B cell (primary cell): ENCODE measurements at regions not wholly inside any gene's neighbourhood (a gene's known extent, or its start where the extent isn't known, plus 50 kb on each side); places are given as distances from the start of the nearest gene placed in this dataset.

ENCODE experiments used
- ATAC-seq: fragments of 200-7000 bp; cut with Tn5 transposase; one replicate; pipeline ENCODE4 v1.10.0; 2021; ENCODE audit warnings: low read depth, mild to moderate bottlenecking, moderate number of reproducible peaks, moderate library complexity
- CTCF ChIA-PET: fragments of 350-600 bp; sonication (Branson Sonifier 250); formaldehyde crosslinking; loops from one replicate; lab custom pipeline; 2021; ENCODE audit warnings: antibody characterized with exemption, inconsistent platforms; lab: Charles Lee
- POLR2A ChIA-PET: fragments of 350-600 bp; sonication (Branson Sonifier 250); formaldehyde crosslinking; loops from one replicate; lab custom pipeline; 2021; ENCODE audit warnings: antibody characterized with exemption; lab: Charles Lee
- DNase-seq: peaks from one replicate; pipeline ENCODE4 v3.0.0; 2013
- H2AFZ ChIP-seq: 2 replicates; pipeline ENCODE4 v1.6.1; 2012; ENCODE audit warnings: mild to moderate bottlenecking, low read depth, low read length; ENCODE audit not compliant: insufficient read depth, poor library complexity, severe bottlenecking
- H3K27ac ChIP-seq, 2 donors: 1 replicate in 1 of 2; 2 replicates in 1 of 2; pipeline ENCODE4 v1.5.1; 2012 to 2013; ENCODE audit warnings: low read length in 2 of 2, mild to moderate bottlenecking in 2 of 2, moderate library complexity in 1 of 2
- H3K27me3 ChIP-seq, 4 experiments: fragments of 200-600 bp in 1 of 4; sonication (generic) in 1 of 4; replicated peaks in 1 of 4; 1 replicate in 2 of 4; 2 replicates in 2 of 4; pipeline versions ENCODE4 v1.6.1 to v1.7.0; 2013 to 2016; ENCODE audit warnings: low read length in 3 of 4, mild to moderate bottlenecking in 2 of 4, mixed read lengths in 1 of 4, moderate library complexity in 1 of 4; ENCODE audit not compliant: insufficient read depth in 4 of 4, control insufficient read depth in 3 of 4; ENCODE audit errors: control extremely low read depth in 1 of 4
- H3K36me3 ChIP-seq, 2 experiments: replicated peaks in 1 of 2; 1 replicate in 1 of 2; 2 replicates in 1 of 2; pipeline versions ENCODE4 v1.6.1 to v1.7.1; 2013; ENCODE audit warnings: low read length in 1 of 2; ENCODE audit not compliant: insufficient read depth in 2 of 2, control insufficient read depth in 1 of 2; ENCODE audit errors: control extremely low read depth in 1 of 2, extremely low read depth in 1 of 2
- H3K4me1 ChIP-seq, 2 donors: fragments of 200-600 bp in 1 of 2; sonication (generic) in 1 of 2; 1 replicate in 1 of 2; 2 replicates in 1 of 2; pipeline versions ENCODE4 v1.5.1 to v1.6.1; 2013 to 2017; ENCODE audit warnings: low read length in 2 of 2; ENCODE audit not compliant: control insufficient read depth in 2 of 2, insufficient read depth in 2 of 2
- H3K4me2 ChIP-seq: replicated peaks from 2 replicates; pipeline ENCODE3; 2012; ENCODE audit warnings: mild to moderate bottlenecking, low read depth, low read length; ENCODE audit not compliant: poor library complexity, severe bottlenecking
- H3K4me3 ChIP-seq, 5 experiments: fragments of 200-600 bp in 1 of 5; sonication (generic) in 1 of 5; 1 replicate in 3 of 5; 2 replicates in 2 of 5; pipeline versions ENCODE4 v1.5.1 to v1.7.0; 2011 to 2016; ENCODE audit warnings: low read length in 4 of 5, mild to moderate bottlenecking in 4 of 5, low read depth in 2 of 5, control low read depth in 1 of 5, moderate library complexity in 1 of 5; ENCODE audit not compliant: insufficient read depth in 1 of 5; ENCODE audit errors: control extremely low read depth in 1 of 5, extremely low read depth in 1 of 5
- H3K79me2 ChIP-seq: fragments of 200-600 bp; sonication (generic); one replicate; pipeline ENCODE4 v1.6.0; 2016; ENCODE audit warnings: low read length; ENCODE audit not compliant: control insufficient read depth, insufficient read depth
- H3K9ac ChIP-seq: fragments of 200-600 bp; sonication (generic); 2 replicates; pipeline ENCODE4 v1.6.1; 2017; ENCODE audit warnings: mild to moderate bottlenecking, low read length, moderate library complexity
- H3K9me3 ChIP-seq, 3 donors: one replicate each; pipeline versions ENCODE4 v1.6.1 to v1.7.1; 2013; ENCODE audit warnings: low read length in 2 of 3; ENCODE audit not compliant: control insufficient read depth in 2 of 3, insufficient read depth in 1 of 3; ENCODE audit errors: control extremely low read depth in 1 of 3
- H4K20me1 ChIP-seq: 2 replicates; pipeline ENCODE4 v1.6.0; 2012; ENCODE audit warnings: mild to moderate bottlenecking, low read length; ENCODE audit not compliant: insufficient read depth, control insufficient read depth, poor library complexity, severe bottlenecking
- H3K27ac Mint-ChIP-seq: one replicate; pipeline ENCODE4 v1.8.0; 2021; ENCODE audit warnings: mixed read lengths
- H3K27me3 Mint-ChIP-seq: one replicate; pipeline ENCODE4 v1.8.0; 2021; ENCODE audit warnings: mixed read lengths
- H3K4me1 Mint-ChIP-seq: one replicate; pipeline ENCODE4 v1.8.0; 2021; ENCODE audit warnings: mixed read lengths
- H3K4me3 Mint-ChIP-seq: one replicate; pipeline ENCODE4 v1.8.0; 2021; ENCODE audit warnings: mixed read lengths
- H3K9me3 Mint-ChIP-seq: one replicate; pipeline ENCODE4 v1.8.0; 2022; ENCODE audit warnings: mixed read lengths; ENCODE audit not compliant: insufficient read depth
- EZH2 ChIP-seq: IDR thresholded peaks from 2 replicates; pipeline ENCODE4 v1.6.1; 2012; ENCODE audit warnings: borderline replicate concordance, low read depth, mild to moderate bottlenecking, moderate library complexity, low read length; ENCODE audit not compliant: insufficient read depth, poor library complexity, severe bottlenecking
- WGBS: methylation state at CpG from one replicate; pipeline ENCODE4 v1.1.5; 2013; ENCODE audit warnings: missing lambda C conversion rate; ENCODE audit not compliant: insufficient coverage; 5-methylcytosine and 5-hydroxymethylcytosine counted together
- intact Hi-C: fragments of 100-400 bp; cut with micrococcal nuclease; formaldehyde crosslinking; loops from one replicate; pipeline ENCODE4 v1.10.0; 2022
- TF ChIP-seq, protein P1 (sequence below): fragments of 200-600 bp; IDR thresholded peaks from one replicate; pipeline ENCODE4 v1.8.0; 2022; ENCODE audit warnings: antibody characterized with exemption, mild to moderate bottlenecking

DNA sequence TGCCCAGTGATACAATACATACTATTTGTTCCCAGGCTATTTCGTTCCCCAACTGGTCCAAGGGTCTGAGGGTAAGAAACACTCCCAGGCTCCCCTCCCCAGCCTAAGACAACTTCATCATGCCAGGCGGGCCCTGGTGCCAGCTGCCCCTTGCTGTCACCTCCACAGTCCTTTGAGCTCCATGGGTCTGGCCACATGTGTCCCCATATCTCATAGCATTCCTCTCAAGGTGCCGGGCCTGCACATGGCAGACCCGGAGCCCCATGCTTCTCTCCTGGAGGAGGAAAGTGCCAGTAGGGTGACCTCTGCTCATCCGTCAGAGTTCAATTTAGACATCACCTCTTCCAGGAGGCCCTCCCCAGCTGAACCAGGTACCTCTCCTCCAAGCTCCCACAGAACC, 120.5 kb downstream of the C5orf15 start:
- H3K36me3 ChIP-seq: no peaks in the 10 kb centered on the region
- Mint-ChIP-seq H3K27ac (no peak overlapping the region), H3K4me1 (peaks cover 33% of the 10 kb centered on the region), H3K27me3 (no peaks in the 10 kb centered on the region), H3K9me3 (no peaks in the 10 kb centered on the region), H3K4me3 (peak overlapping the region; percentile 61)
- no peak for TF ChIP-seq EZH2
- TF ChIP-seq, protein P1, sequence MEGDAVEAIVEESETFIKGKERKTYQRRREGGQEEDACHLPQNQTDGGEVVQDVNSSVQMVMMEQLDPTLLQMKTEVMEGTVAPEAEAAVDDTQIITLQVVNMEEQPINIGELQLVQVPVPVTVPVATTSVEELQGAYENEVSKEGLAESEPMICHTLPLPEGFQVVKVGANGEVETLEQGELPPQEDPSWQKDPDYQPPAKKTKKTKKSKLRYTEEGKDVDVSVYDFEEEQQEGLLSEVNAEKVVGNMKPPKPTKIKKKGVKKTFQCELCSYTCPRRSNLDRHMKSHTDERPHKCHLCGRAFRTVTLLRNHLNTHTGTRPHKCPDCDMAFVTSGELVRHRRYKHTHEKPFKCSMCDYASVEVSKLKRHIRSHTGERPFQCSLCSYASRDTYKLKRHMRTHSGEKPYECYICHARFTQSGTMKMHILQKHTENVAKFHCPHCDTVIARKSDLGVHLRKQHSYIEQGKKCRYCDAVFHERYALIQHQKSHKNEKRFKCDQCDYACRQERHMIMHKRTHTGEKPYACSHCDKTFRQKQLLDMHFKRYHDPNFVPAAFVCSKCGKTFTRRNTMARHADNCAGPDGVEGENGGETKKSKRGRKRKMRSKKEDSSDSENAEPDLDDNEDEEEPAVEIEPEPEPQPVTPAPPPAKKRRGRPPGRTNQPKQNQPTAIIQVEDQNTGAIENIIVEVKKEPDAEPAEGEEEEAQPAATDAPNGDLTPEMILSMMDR: no peak
- CTCF ChIA-PET: interaction anchor here (4.4 kb wide), 1 partner anchor 22 kb away, joined by 16 read pairs; no protein-coding TSS in a partner anchor
- no peak overlapping the region for H3K4me3 ChIP-seq
- H2AFZ ChIP-seq: no peak overlapping the region
- H3K4me2 ChIP-seq: peak overlapping the region; percentile 65
- no peaks in the 10 kb centered on the region for H4K20me1 ChIP-seq
- H3K79me2 ChIP-seq: no peaks in the 10 kb centered on the region
- no peak for DNase-seq
- intact Hi-C loops: no loop called here
- WGBS: 92% methylated on average over 3 of the region's 5 CpGs
- no peaks in the 10 kb centered on the region for H3K27me3 ChIP-seq
- POLR2A ChIA-PET: no interaction called here
- no peak overlapping the region for H3K9ac ChIP-seq
- H3K4me1 ChIP-seq: peaks cover 43 to 45% of the 10 kb centered on the region in 2 donors
- no peaks in the 10 kb centered on the region for H3K9me3 ChIP-seq
- no peak for ATAC-seq
- no peak overlapping the region for H3K27ac ChIP-seq

DNA sequence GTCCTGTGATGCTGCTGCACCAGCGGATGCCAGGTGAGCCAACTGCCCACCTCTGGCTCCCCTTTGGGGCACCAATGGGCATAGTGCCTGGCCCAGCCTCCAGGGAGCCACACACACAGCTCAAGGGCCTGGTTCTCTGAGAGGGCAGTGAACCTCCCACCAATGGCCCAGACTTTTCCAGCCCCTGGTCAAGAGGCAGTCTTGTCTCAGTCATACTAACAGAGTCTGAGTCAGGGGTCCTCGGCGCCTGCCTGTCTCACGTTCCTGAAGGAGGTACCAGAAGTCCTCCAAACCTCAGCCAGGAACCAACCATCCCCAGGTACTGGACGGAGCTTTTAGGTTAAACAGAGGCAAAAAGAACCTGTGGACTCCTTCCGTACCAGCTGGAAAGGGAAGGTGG, 121.1 kb downstream of the C5orf15 start:
- Histone ChIP-seq H3K79me2 (no peaks in the 10 kb centered on the region), H3K9ac (peak overlapping the region; percentile 16), H3K4me2 (peak overlapping the region; percentile 65), H3K27ac (no peak overlapping the region), H3K4me3 (no peak overlapping the region), H4K20me1 (no peaks in the 10 kb centered on the region), H3K9me3 (no peaks in the 10 kb centered on the region), H3K4me1 (peaks cover 43 to 45% of the 10 kb centered on the region in 2 donors), H3K27me3 (no peaks in the 10 kb centered on the region), H2AFZ (peak overlapping the region; percentile 43), H3K36me3 (no peaks in the 10 kb centered on the region)
- intact Hi-C loops: no loop called here
- Mint-ChIP-seq H3K4me3 (no peak overlapping the region), H3K27ac (no peak overlapping the region), H3K9me3 (no peaks in the 10 kb centered on the region), H3K4me1 (peaks cover 33% of the 10 kb centered on the region), H3K27me3 (no peaks in the 10 kb centered on the region)
- ChIA-PET POLR2A (no interaction called here), CTCF (interaction anchor here (4.4 kb wide), 1 partner anchor 22 kb away, joined by 16 read pairs; no protein-coding TSS in a partner anchor)
- DNase-seq (no peak), ATAC-seq (no peak)
- TF ChIP-seq, protein P1: no peak
- no peak for TF ChIP-seq EZH2
- 98% methylated on average over 6 of the region's 6 CpGs for WGBS
